GM18519 (cell line): ENCODE measurements at regions not wholly inside any gene's neighbourhood (a gene's known extent, or its start where the extent isn't known, plus 50 kb on each side); places are given as distances from the start of the nearest gene placed in this dataset.
A peak's percentile ranks its signal among the peaks of the same experiment; 100 is the strongest.
"Not testable (repeated sequence)": the region's sequence is repeated elsewhere in the genome, so short reads cannot be mapped to it uniquely, and the experiment has no call there.

Experiments
- ATAC-seq: cut with Tn5 transposase; IDR thresholded peaks from one replicate; pipeline ENCODE4 v1.9.1; 2021; ENCODE audit warnings: mild to moderate bottlenecking, moderate library complexity; ENCODE audit not compliant: unreplicated experiment, low FRiP score

DNA sequence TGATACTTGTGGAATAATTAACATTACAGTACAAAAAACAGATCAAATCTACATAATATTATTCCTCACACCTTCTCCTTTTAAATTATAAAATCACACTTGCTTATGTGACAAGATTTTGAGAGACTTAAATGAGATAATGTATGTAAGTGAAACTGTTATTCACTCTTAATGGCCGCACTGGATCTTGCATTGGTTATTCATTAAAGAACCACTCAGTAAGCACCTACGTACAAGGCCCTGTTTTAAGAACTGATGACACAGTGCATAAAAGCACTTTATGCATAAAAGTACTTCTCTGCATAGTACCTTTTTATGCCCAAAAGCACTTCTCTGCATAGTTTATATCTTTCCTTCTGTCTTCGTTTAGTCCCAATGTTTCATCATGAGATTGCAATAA, 172.1 kb downstream of the GOLGA6L6 start:
- ATAC-seq, result no peak

GRCh38 chr15:20368974-20369373, 172.6 kb downstream of the GOLGA6L6 start:
- no peak for ATAC-seq

GRCh38 chr15:20367093-20367492, 174.5 kb downstream of the GOLGA6L6 start:
- ATAC-seq, result no peak

DNA sequence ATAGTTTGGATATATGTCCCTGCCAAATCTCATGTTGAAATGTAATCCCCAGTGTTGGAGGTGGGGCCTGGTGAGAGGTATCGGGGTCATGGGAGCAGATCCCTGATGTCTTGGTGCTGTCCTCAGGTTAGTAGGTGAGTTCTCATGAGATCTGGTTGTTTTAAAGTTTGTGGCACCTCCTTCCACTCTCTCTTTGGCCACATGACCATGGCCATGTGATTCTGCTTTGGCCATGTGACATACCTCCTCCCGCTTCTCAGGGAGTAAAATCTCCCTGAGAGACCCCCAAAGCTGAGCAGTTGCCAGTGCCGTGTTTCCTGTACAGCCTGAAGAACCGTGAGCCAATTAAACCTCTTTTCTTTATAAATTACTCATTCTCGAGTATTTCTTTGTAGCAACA, 178.0 kb downstream of the GOLGA6L6 start:
- ATAC-seq, result not testable (repeated sequence)

DNA sequence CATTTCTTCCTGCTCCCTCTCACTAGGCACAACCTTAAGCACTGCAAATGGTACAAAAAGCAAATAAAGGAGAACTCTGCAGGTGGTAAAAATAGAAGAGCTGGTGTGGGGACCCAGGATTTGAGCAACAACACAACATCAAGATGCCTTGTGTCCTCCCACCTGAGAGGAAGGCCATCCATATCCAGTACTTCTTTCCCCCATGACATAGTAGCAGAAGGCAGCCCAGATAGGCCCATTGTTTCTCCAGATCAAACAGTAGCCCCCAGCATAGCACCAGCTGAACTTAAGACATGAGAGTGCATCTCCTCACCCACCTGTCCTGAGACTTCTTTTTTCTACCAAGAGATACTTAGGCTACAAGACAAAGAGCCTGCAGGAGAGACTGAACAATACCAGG, 180.5 kb downstream of the GOLGA6L6 start:
- no peak for ATAC-seq

- ATAC-seq, result no peak
Observed at GRCh38 chr15:20358779-20359414, 182.7 kb downstream of the GOLGA6L6 start.

DNA sequence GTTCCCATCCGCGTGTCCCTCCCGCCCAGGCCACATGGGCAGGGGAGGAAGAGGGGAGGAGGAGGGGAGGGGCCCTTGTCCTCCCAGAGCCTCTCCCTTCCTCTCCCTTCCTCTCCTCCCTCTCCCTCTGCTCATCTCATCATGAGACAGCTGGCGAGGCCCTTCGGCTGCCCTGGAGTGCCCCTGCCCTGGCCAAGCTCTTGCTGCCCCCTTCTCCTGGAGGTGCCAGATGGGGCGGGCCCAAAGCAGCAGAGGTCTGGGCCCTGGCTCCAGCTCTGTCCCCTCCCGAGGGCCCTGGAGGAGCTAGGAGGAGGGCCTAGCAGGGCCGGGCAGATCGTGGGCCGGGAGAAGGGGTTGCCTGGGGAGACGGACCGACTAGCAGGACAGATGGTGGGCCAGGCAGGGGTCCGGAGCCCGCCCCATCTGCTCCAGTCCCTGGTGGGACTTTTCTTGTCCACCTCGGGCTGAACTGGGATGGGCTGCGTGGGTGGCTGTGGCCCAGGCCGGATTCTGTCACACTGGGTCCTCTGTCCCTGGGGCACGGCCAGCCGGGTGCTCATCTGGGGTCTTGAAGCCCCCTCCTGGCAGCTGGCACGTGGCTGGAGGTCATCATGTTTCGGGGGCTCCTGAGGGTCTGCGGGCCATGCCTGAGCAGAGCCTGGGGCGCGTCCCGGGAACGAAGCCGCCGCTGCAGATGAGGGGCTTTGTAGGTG, 183.4 kb downstream of the GOLGA6L6 start:
- no peak for ATAC-seq

DNA sequence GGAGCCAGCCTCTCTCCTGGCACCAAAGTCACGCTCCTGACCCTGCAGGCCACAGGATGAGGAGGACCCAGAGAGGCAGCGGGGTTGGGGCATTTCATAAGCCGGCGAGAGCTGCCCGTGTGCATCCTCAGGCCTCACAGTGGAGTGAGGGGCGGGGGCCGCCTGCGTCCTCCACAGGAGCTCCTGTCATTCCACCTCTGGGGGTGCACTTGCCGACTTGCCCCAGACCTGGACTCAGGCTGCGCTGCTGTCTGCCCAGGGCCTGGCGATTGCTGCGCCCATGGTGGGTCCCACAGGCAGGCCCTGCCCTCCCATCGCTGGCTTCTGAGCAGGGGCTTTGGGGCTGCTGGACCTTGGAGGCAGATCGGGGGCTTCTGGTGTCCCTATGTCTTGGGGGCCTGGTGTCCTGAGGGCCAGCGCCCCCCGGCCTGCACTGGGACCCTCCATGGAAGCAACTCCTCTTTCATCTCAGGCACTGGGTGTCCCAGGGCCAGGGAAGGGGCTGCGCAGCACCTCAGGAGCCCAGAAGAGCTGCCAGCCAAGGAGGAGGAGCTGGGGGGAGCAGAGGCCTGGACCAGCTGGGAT, 184.0 kb downstream of the GOLGA6L6 start:
- no peak for ATAC-seq

DNA sequence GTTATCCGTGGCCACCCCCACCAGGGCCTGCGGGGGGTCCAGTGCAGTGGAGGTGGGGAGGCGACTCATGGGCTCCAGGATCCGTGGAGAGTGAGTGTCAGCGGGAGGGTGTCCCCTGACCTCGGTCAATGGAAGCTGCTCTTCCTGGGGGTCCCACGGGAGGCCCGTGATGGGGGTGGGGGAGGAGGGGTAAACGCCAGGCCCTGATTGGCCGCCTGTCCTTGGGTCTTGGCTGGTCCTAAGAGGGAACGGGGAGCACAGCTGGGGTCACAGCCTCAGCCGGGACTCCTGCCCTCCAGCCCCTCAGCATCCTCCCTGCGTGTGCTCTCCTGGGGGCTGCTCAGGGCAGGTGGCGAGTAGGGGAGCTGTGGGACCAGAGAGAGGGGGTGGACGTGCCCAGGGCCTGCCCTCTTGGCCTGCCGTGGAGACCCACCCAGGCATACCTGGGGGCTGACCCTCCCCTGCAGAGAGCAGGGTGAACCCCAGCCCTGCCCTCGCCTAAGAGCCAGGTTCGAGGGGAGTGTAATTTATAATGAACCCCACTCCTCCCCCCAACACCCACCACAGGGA, 184.6 kb downstream of the GOLGA6L6 start:
- no peak for ATAC-seq

DNA sequence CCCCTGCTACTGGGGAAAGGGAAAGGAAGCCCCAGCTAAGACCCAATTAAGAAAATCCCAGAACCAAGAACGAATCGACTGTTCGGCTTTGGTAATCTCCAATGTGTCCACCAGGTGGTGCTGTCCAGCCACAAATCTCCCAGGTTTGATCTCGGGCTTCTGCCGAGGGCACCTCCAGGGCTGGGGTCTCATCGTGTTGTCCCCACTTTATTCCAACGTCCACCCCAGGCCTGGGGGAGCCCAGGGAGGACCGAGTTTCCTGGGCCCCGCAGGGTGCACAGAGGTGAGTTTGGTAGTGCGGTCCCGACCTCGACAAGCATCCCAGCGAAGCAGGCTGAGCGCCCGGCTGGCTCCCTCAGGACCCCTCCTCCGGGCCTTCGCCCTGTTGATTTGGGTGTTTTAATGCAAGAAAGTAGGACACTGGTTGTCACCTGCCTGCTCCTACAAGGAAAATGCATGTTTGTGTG, 185.1 kb downstream of the GOLGA6L6 start:
- ATAC-seq, result peak; percentile 50

DNA sequence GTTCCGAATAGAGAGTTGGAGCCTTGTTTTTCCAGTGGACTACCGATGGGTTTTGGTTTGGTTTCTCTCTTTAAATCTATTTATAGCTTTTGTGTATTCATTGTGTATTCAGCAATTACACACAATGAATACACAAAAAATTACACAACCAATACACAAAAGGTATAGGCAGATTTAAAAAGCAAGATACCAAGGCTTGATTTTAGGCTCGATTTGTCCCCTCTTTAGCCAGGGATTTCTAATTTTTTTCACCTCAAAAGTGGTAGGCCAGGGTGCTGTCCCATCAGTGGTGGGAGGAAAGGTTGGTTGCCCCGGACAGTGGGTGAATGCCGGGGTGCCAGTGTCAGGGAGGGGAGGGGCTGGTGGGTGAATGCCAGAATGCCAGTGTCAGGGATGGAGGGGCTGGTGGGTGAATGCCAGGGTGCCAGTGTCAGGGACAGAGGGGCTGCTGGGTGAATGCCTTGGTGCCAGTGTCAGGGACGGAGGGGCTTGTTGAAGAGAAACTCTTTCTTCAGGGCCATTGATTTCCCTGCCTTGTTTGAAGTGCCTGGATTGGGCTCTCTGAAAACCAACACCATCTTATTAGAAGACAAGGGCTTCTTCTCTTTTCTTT, 186.2 kb downstream of the GOLGA6L6 start:
- ATAC-seq, result no peak

DNA sequence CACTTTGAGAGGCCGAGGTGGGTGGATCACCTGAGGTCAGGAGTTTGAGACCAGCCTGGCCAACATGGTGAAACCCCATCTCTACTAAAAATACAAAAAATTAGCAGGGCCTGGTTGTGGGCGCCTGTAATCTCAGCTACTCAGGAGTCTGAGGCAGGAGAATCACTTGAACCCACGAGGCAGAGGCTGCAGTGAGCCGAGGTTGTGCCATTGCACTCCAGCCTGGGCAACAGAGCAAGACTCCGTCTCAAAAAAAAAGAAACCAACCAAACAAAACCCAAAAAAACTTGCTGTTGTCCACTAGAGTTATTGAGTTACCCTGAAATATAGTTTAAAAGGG, 186.7 kb downstream of the GOLGA6L6 start:
- not testable (repeated sequence) for ATAC-seq

GRCh38 chr15:20353966-20354883, 187.4 kb downstream of the GOLGA6L6 start:
- ATAC-seq, result no peak

DNA sequence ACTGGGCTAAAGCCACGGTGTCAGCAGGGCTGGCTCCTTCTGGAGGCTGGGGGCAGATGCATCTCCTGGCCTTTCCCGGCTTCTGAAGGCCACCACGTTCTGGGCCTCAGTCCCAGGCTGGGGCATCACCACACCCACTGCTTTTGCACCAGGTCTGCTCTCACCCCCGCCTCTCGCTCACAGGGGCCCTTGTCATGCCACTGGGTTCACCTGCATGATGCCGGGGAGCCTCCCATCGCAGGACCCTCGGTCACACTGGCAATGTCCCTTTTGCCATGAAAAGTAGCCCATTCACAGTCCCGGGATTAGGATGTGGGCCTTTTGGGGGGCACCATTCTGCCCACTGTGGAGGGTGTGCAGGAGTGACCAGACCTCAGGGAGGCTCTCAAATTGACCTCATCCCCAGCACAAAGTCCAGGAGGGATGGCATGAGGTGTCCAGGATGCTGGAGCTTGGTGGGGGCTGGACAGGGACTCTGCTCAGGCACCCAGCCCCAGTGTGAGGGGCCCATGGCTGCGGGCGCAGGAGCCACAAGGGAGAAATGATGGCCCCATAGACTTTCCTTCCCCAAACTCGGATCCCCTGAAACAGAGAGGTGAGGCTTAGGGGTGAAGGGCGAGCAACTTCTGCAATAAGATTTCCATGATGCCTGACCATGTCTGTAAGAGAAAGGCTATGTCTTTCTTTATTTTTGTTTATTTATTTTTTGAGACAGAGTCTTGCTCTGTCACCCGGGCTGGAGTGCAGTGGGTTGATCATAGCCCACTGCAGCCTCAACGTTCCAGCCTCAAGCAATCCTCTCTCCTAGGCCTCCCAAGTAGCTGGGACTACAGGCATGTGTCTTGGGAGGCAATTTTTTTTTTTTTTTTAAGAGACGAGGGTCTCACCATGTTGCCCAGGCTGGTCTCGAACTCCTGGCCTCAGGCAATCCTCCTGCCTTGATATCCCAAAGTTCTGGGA, 189.1 kb downstream of the GOLGA6L6 start:
- no peak for ATAC-seq

DNA sequence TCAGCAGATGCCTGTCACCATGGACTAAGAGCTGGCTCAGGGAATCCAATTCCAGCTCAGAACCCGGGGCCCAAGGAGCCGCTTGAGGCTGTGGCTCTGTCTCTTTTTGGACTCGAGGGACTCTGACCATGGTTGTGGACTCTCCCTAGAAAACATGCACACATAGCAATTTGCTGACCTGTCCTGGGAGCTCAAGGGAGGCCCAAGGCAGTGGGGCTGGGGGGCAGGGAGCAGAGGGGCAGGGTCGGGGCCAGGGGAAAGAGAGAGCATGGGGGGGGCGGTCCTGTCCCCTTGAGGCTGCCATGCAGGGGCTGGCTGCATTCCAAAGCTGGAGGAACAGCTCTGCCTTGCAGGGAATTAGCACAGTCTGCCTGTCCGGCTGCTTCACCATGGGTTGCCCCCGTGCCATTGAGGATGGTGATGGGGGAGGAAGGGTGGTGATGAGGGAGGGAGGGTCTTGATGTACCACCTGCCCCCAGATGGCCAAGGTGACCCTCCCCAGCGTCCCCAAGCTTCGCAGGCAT, 190.1 kb downstream of the GOLGA6L6 start:
- ATAC-seq, result no peak

- no peak for ATAC-seq
Observed at GRCh38 chr15:20349774-20350498, 191.7 kb downstream of the GOLGA6L6 start.

GRCh38 chr15:20348900-20349773, 192.5 kb downstream of the GOLGA6L6 start:
- no peak for ATAC-seq
